Uterus (tissue), 2 donors: ENCODE measurements at regions not wholly inside any gene's neighbourhood (a gene's known extent, or its start where the extent isn't known, plus 50 kb on each side); places are given as distances from the start of the nearest gene placed in this dataset.

Experiments used
- CTCF ChIP-seq, 4 experiments: fragments of 200-600 bp in 2 of 4; fragments of 450-650 bp in 2 of 4; sonication (generic) in 2 of 4; IDR thresholded peaks; one replicate each; pipeline ENCODE4 v1.5.1; 2016 to 2019; ENCODE audit warnings: antibody characterized with exemption in 4 of 4, mild to moderate bottlenecking in 2 of 4, moderate library complexity in 1 of 4
- POLR2A ChIP-seq, 2 donors: fragments of 450-650 bp; IDR thresholded peaks; one replicate each; pipeline ENCODE4 v1.6.1; 2016; ENCODE audit warnings: antibody characterized with exemption in 2 of 2, mild to moderate bottlenecking in 1 of 2, moderate library complexity in 1 of 2

DNA sequence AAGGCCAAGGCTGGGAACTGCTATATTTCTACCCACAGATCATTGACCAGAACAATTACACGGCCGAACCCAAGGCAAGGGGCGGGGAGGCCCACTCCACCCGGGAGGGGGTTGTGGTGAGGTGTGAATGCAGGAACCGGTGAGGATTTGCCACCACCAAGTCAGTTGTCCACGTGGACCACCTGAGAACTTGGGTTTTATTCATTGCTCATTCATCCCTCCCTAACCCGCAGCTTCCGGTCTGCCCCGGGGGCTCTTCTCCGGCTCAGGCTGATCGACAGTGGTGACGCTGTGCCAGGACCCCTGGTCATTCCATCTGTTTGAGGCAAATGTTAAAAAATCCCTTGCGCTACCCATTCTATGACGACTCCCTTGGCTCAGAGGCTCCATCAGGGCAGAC, 127.7 kb upstream of the RTL1 start:
- TF ChIP-seq POLR2A (IDR thresholded peaks at IDR 0.05) (no peak), CTCF (IDR thresholded peaks at IDR 0.05) (no peak)
